Thymus (tissue), 11 donors: ENCODE measurements at regions not wholly inside any gene's neighbourhood (a gene's known extent, or its start where the extent isn't known, plus 50 kb on each side); places are given as distances from the start of the nearest gene placed in this dataset.
A peak's percentile ranks its signal among the peaks of the same experiment; 100 is the strongest.

Experiments used
- DNase-seq, 9 donors: peaks; one replicate each; pipeline ENCODE4 v3.0.0-alpha.2; 2013; ENCODE audit warnings: low spot score in 9 of 9, low read depth in 6 of 9, missing footprints in 1 of 9
- H3K27ac ChIP-seq, 2 donors: one replicate each; pipeline ENCODE4 v1.5.1; 2013; ENCODE audit warnings: control low read depth in 1 of 2, low read depth in 1 of 2, low read length in 1 of 2, mild to moderate bottlenecking in 1 of 2, moderate library complexity in 1 of 2
- H3K27me3 ChIP-seq, 2 donors: one replicate each; pipeline ENCODE4 v1.5.1; 2013; ENCODE audit warnings: low read length in 1 of 2; ENCODE audit not compliant: control insufficient read depth in 2 of 2, insufficient read depth in 1 of 2
- H3K36me3 ChIP-seq, 2 donors: one replicate each; pipeline ENCODE4 v1.5.1; 2013; ENCODE audit warnings: low read length in 1 of 2, mild to moderate bottlenecking in 1 of 2, moderate library complexity in 1 of 2; ENCODE audit not compliant: control insufficient read depth in 2 of 2, insufficient read depth in 2 of 2
- H3K4me1 ChIP-seq, 2 donors: one replicate each; pipeline ENCODE4 v1.5.1; 2013; ENCODE audit warnings: low read length in 2 of 2; ENCODE audit not compliant: control insufficient read depth in 2 of 2, insufficient read depth in 2 of 2
- H3K4me3 ChIP-seq, 2 donors: one replicate each; pipeline ENCODE4 v1.5.1; 2013; ENCODE audit warnings: low read length in 2 of 2, control low read depth in 1 of 2, mild to moderate bottlenecking in 1 of 2
- H3K9me3 ChIP-seq, 2 donors: one replicate each; pipeline ENCODE4 v1.5.1; 2013; ENCODE audit warnings: low read length in 1 of 2, mild to moderate bottlenecking in 1 of 2; ENCODE audit not compliant: control insufficient read depth in 2 of 2, insufficient read depth in 1 of 2
- WGBS: extraction: QIAGEN DNeasy Blood & Tissue Kit; methylation state at CpG from one replicate; pipeline ENCODE4 v1.1.7; 2013; 5-methylcytosine and 5-hydroxymethylcytosine counted together
- donor health status: healthy.

GRCh38 chr11:72513411-72513810 is 79.1 kb upstream of the CLPB start:
- no peak for DNase-seq
- 97% methylated on average over 1 of the region's 1 CpG for WGBS
- no peak overlapping the region for H3K4me3 ChIP-seq

GRCh38 chr11:72512956-72513355 is 78.6 kb upstream of the CLPB start:
- no peak overlapping the region for H3K27ac ChIP-seq
- 94% methylated on average over 3 of the region's 3 CpGs for WGBS

More at GRCh38 chr11:72513411-72513810, 79.1 kb upstream of the CLPB start:
- Histone ChIP-seq H3K9me3 (peaks cover 0 to 9% of the 10 kb centered on the region in 2 donors), H3K36me3 (no peaks in the 10 kb centered on the region), H3K27me3 (no peaks in the 10 kb centered on the region), H3K27ac (no peak overlapping the region), H3K4me1 (no peaks in the 10 kb centered on the region)

GRCh38 chr11:72511393-72512047 is 77.2 kb upstream of the CLPB start:
- no peak overlapping the region for H3K27ac ChIP-seq

More at GRCh38 chr11:72512956-72513355, 78.6 kb upstream of the CLPB start:
- peaks cover 0 to 9% of the 10 kb centered on the region in 2 donors for H3K9me3 ChIP-seq
- H3K4me3 ChIP-seq, result no peak overlapping the region
- DNase-seq, result no peak
- no peaks in the 10 kb centered on the region for H3K27me3 ChIP-seq
- H3K4me1 ChIP-seq, result no peaks in the 10 kb centered on the region
- H3K36me3 ChIP-seq, result no peaks in the 10 kb centered on the region

GRCh38 chr11:72507050-72507449 is 72.7 kb upstream of the CLPB start:
- H3K36me3 ChIP-seq, result no peaks in the 10 kb centered on the region
- H3K4me1 ChIP-seq, result no peaks in the 10 kb centered on the region
- WGBS, result 100% methylated on average over 2 of the region's 2 CpGs
- H3K4me3 ChIP-seq, result no peak overlapping the region
- no peak for DNase-seq
- no peak overlapping the region for H3K27ac ChIP-seq
- no peaks in the 10 kb centered on the region for H3K27me3 ChIP-seq
- peaks cover 0 to 16% of the 10 kb centered on the region in 2 donors for H3K9me3 ChIP-seq

More at GRCh38 chr11:72511393-72512047, 77.2 kb upstream of the CLPB start:
- H3K27me3 ChIP-seq, result no peaks in the 10 kb centered on the region
- H3K9me3 ChIP-seq, result peaks cover 0 to 15% of the 10 kb centered on the region in 2 donors
- no peaks in the 10 kb centered on the region for H3K36me3 ChIP-seq
- H3K4me1 ChIP-seq, result no peaks in the 10 kb centered on the region
- no peak overlapping the region for H3K4me3 ChIP-seq
- DNase-seq, result no peak

GRCh38 chr11:72497731-72498130 is 63.4 kb upstream of the CLPB start:
- no peaks in the 10 kb centered on the region for H3K27me3 ChIP-seq
- no peaks in the 10 kb centered on the region for H3K9me3 ChIP-seq
- WGBS, result 94% methylated on average over 3 of the region's 3 CpGs
- no peak for DNase-seq
- H3K4me1 ChIP-seq, result no peaks in the 10 kb centered on the region
- H3K27ac ChIP-seq, result no peak overlapping the region
- H3K4me3 ChIP-seq, result no peak overlapping the region
- no peaks in the 10 kb centered on the region for H3K36me3 ChIP-seq

- WGBS, result 46% methylated on average over 1 of the region's 1 CpG
- H3K27ac ChIP-seq, result no peak overlapping the region
These were observed 59.7 kb upstream of the CLPB start for GRCh38 chr11:72494109-72494429.

GRCh38 chr11:72493426-72494108 is 59.2 kb upstream of the CLPB start:
- H3K9me3 ChIP-seq, result no peaks in the 10 kb centered on the region
- WGBS, result 68% methylated on average over 2 of the region's 2 CpGs
- DNase-seq, result peak in 1 of 9 donors; percentile 34
- H3K36me3 ChIP-seq, result no peaks in the 10 kb centered on the region
- H3K27me3 ChIP-seq, result no peaks in the 10 kb centered on the region
- H3K4me3 ChIP-seq, result no peak overlapping the region
- no peak overlapping the region for H3K27ac ChIP-seq
- no peaks in the 10 kb centered on the region for H3K4me1 ChIP-seq

More at GRCh38 chr11:72494109-72494429, 59.7 kb upstream of the CLPB start:
- Histone ChIP-seq H3K4me1 (no peaks in the 10 kb centered on the region), H3K27me3 (no peaks in the 10 kb centered on the region), H3K4me3 (no peak overlapping the region), H3K9me3 (no peaks in the 10 kb centered on the region), H3K36me3 (no peaks in the 10 kb centered on the region)
- no peak for DNase-seq

GRCh38 chr11:72491001-72491400 is 56.7 kb upstream of the CLPB start:
- Histone ChIP-seq H3K36me3 (no peaks in the 10 kb centered on the region), H3K4me3 (no peak overlapping the region), H3K4me1 (no peaks in the 10 kb centered on the region), H3K27me3 (no peaks in the 10 kb centered on the region), H3K27ac (no peak overlapping the region), H3K9me3 (no peaks in the 10 kb centered on the region)
- no peak for DNase-seq
- WGBS, result 99% methylated on average over 2 of the region's 2 CpGs
